ENCODE measurements at regions not wholly inside any gene's neighbourhood (a gene's known extent, or its start where the extent isn't known, plus 50 kb on each side); places are given as distances from the start of the nearest gene placed in this dataset.

DNA sequence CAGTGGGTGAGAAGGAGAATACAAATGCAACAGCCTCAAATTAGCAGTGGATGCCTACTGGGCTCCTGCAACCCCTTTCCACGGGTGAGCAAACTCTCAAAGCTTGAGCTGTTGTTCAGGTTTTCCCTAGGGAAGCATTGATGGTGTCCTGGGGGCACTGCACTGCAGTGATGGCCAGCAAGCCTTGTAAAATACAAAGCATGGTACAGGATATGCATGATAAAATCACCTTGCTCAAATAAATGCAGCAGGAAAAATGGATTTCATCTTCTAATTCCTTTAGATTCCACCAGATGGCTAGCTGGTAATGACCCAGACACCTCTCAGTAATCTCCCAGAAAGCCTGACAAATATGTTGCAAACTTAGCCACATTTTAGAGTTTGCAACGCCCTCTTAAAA, 698.2 kb downstream of the TRIB2 start:
- Histone ChIP-seq H3K56ac (replicated peaks; ENCODE audit: insufficient read length, low read depth, low read length) (no peak overlapping the region), H3K36me3 (ENCODE audit: control insufficient read depth in 2 of 4, insufficient read depth in 4 of 4, low read length in 3 of 4) (no peaks in the 10 kb centered on the region), H2AFZ (ENCODE audit: low read length) (no peak overlapping the region), H4K5ac (ENCODE audit: insufficient read length, low read depth, low read length) (no peak overlapping the region), H3K23ac (ENCODE audit: insufficient read length) (no peak overlapping the region), H3K4me3 (ENCODE audit: extremely low read depth in 1 of 4, insufficient read depth in 2 of 4, low read depth in 3 of 4, low read length in 4 of 4) (no peak overlapping the region), H2AK5ac (ENCODE audit: low read depth, low read length) (no peak overlapping the region), H3K18ac (ENCODE audit: extremely low read depth, low read length) (no peak overlapping the region), H2BK15ac (ENCODE audit: low read length) (no peak overlapping the region), H3K79me1 (ENCODE audit: low read depth, low read length) (no peaks in the 10 kb centered on the region), H3K9ac (replicated peaks in 1 of 4; ENCODE audit: extremely low read depth in 1 of 4, low read depth in 3 of 4, low read length in 3 of 4) (no peak overlapping the region), H3K4ac (replicated peaks; ENCODE audit: insufficient read length, low read depth, low read length) (no peak overlapping the region), H2BK5ac (ENCODE audit: low read depth, low read length) (no peak overlapping the region), H4K20me1 (replicated peaks in 1 of 2; ENCODE audit: control insufficient read depth in 1 of 2, insufficient read depth in 2 of 2, low read length in 2 of 2) (peaks cover 0 to 2% of the 10 kb centered on the region in 2 experiments), H3K23me2 (ENCODE audit: low read depth, low read length) (peaks cover 2% of the 10 kb centered on the region; the same call in 1 of the 2 replicates), H3K27me3 (replicated peaks in 1 of 4; ENCODE audit: control insufficient read depth in 3 of 4, extremely low read depth in 1 of 4, insufficient read depth in 3 of 4, low read length in 3 of 4) (no peaks in the 10 kb centered on the region), H3K4me1 (replicated peaks in 1 of 4; ENCODE audit: control insufficient read depth in 3 of 4, insufficient read depth in 4 of 4, low read length in 3 of 4) (no peaks in the 10 kb centered on the region), H2BK120ac (replicated peaks; ENCODE audit: low read depth, low read length) (no peak overlapping the region), H4K8ac (ENCODE audit: extremely low read depth, insufficient read depth, low read length) (no peak overlapping the region), H3K27ac (ENCODE audit: low read depth, low read length) (no peak overlapping the region), H3K79me2 (ENCODE audit: control insufficient read depth in 1 of 2, insufficient read depth in 2 of 2, low read length in 2 of 2) (no peaks in the 10 kb centered on the region), H3K14ac (ENCODE audit: insufficient read length) (no peak overlapping the region), H2BK12ac (ENCODE audit: low read depth, low read length) (no peak overlapping the region), H4K91ac (replicated peaks; ENCODE audit: insufficient read length, low read length) (no peak overlapping the region), H2BK20ac (ENCODE audit: low read length) (no peak overlapping the region), H3K9me3 (ENCODE audit: insufficient read depth in 2 of 2, low read depth in 1 of 2, low read length in 1 of 2) (peaks cover 0 to 4% of the 10 kb centered on the region in 2 experiments; a peak in 1 of 4 replicates), H3K4me2 (ENCODE audit: insufficient read depth in 1 of 2, low read depth in 2 of 2, low read length in 2 of 2) (no peak overlapping the region)
- CTCF ChIA-PET (ENCODE audit: partially characterized antibody) = interaction anchor here (1.0 kb wide), 1 partner anchor 218 kb away, joined by 3 read pairs; no protein-coding TSS in a partner anchor
- DNase-seq (ENCODE audit: low read depth in 1 of 2, low spot score in 2 of 2) = no peak
- 66% methylated on average over 2 of the region's 2 CpGs; no CpG with 5 or more reads in 1 of the 2 experiments for WGBS, 2 experiments (ENCODE audit: extremely low coverage in 1 of 2, insufficient coverage in 1 of 2, insufficient read length in 1 of 2, insufficient replicate concordance in 2 of 2, low coverage in 1 of 2, low lambda C conversion rate in 2 of 2, missing lambda C conversion rate in 1 of 2)
- POLR2A ChIA-PET (ENCODE audit: partially characterized antibody) = no interaction called here
- no peak for FAIRE-seq
- TF ChIP-seq CTBP2 (IDR thresholded peaks at IDR 0.05; ENCODE audit: borderline replicate concordance, insufficient read depth, insufficient read length, low read length) (no peak), CHD1 (IDR thresholded peaks at IDR 0.05; ENCODE audit: low read depth, low read length) (no peak), TAF7 (optimal IDR thresholded peaks at IDR 0.05; ENCODE audit: borderline replicate concordance, low read depth, low read length) (no peak), NANOG (IDR thresholded peaks at IDR 0.05; ENCODE audit: insufficient read depth, low read depth, low read length, poor library complexity, severe bottlenecking) (no peak), SRF (IDR thresholded peaks at IDR 0.05; ENCODE audit: low read depth, low read length) (no peak), POU5F1 (IDR thresholded peaks at IDR 0.05; ENCODE audit: low read depth, low read length) (no peak)
- TF ChIP-seq, protein P1, sequence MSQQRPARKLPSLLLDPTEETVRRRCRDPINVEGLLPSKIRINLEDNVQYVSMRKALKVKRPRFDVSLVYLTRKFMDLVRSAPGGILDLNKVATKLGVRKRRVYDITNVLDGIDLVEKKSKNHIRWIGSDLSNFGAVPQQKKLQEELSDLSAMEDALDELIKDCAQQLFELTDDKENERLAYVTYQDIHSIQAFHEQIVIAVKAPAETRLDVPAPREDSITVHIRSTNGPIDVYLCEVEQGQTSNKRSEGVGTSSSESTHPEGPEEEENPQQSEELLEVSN (IDR thresholded peaks at IDR 0.05) = no peak

Data from H1 (cell line).